HUES48 (cell line): ENCODE measurements at regions not wholly inside any gene's neighbourhood (a gene's known extent, or its start where the extent isn't known, plus 50 kb on each side); places are given as distances from the start of the nearest gene placed in this dataset.

ENCODE experiments used
- H3K27ac ChIP-seq: one replicate; pipeline ENCODE4 v1.7.0; 2013; ENCODE audit warnings: low read depth, low read length, inconsistent platforms
- H3K27me3 ChIP-seq: 2 replicates; pipeline ENCODE4 v1.6.1; 2013; ENCODE audit warnings: mild to moderate bottlenecking, low read length; ENCODE audit not compliant: control insufficient read depth, insufficient read depth
- H3K36me3 ChIP-seq: 2 replicates; pipeline ENCODE4 v1.6.1; 2013; ENCODE audit warnings: low read length; ENCODE audit not compliant: control insufficient read depth, insufficient read depth
- H3K4me1 ChIP-seq: 2 replicates; pipeline ENCODE4 v1.6.1; 2013; ENCODE audit warnings: mild to moderate bottlenecking, low read length; ENCODE audit not compliant: control insufficient read depth, insufficient read depth
- H3K4me3 ChIP-seq: 2 replicates; pipeline ENCODE4 v1.5.1; 2013; ENCODE audit warnings: mild to moderate bottlenecking, low read depth, low read length
- H3K9ac ChIP-seq: 2 replicates; pipeline ENCODE4 v1.6.1; 2013; ENCODE audit warnings: mild to moderate bottlenecking, low read depth, low read length, moderate library complexity
- H3K9me3 ChIP-seq: 2 replicates; pipeline ENCODE4 v1.6.1; 2013; ENCODE audit warnings: low read length; ENCODE audit not compliant: control insufficient read depth, insufficient read depth

GRCh38 chr17:33513769-33514168, 220.7 kb upstream of the ASIC2 start:
- H3K4me3 ChIP-seq, result no peak overlapping the region
- H3K4me1 ChIP-seq, result no peaks in the 10 kb centered on the region

GRCh38 chr17:33514369-33514768, 221.3 kb upstream of the ASIC2 start:
- no peaks in the 10 kb centered on the region for H3K9me3 ChIP-seq
- no peaks in the 10 kb centered on the region for H3K27me3 ChIP-seq
- H3K36me3 ChIP-seq, result no peaks in the 10 kb centered on the region
- no peak overlapping the region for H3K4me3 ChIP-seq
- H3K4me1 ChIP-seq, result no peaks in the 10 kb centered on the region
- H3K27ac ChIP-seq, result no peak overlapping the region
- H3K9ac ChIP-seq, result no peak overlapping the region

More at GRCh38 chr17:33513769-33514168, 220.7 kb upstream of the ASIC2 start:
- Histone ChIP-seq H3K27ac (no peak overlapping the region), H3K9ac (no peak overlapping the region), H3K27me3 (no peaks in the 10 kb centered on the region), H3K9me3 (no peaks in the 10 kb centered on the region), H3K36me3 (no peaks in the 10 kb centered on the region)

GRCh38 chr17:33515974-33516373, 222.9 kb upstream of the ASIC2 start:
- H3K9ac ChIP-seq, result no peak overlapping the region
- H3K9me3 ChIP-seq, result no peaks in the 10 kb centered on the region
- no peaks in the 10 kb centered on the region for H3K27me3 ChIP-seq
- H3K36me3 ChIP-seq, result no peaks in the 10 kb centered on the region
- H3K27ac ChIP-seq, result no peak overlapping the region
- no peak overlapping the region for H3K4me3 ChIP-seq
- 0 out of 2 replicates have a peak, but pooled peaks cover 4% of the 10 kb centered on the region for H3K4me1 ChIP-seq

GRCh38 chr17:33516645-33517044, 223.6 kb upstream of the ASIC2 start:
- no peak overlapping the region for H3K4me3 ChIP-seq
- no peaks in the 10 kb centered on the region for H3K36me3 ChIP-seq
- peaks cover 7% of the 10 kb centered on the region; the same call in 1 of the 2 replicates for H3K4me1 ChIP-seq
- no peak overlapping the region for H3K9ac ChIP-seq
- no peaks in the 10 kb centered on the region for H3K27me3 ChIP-seq
- H3K27ac ChIP-seq, result no peak overlapping the region
- no peaks in the 10 kb centered on the region for H3K9me3 ChIP-seq

GRCh38 chr17:33517746-33518145, 224.7 kb upstream of the ASIC2 start:
- Histone ChIP-seq H3K27ac (no peak overlapping the region), H3K9ac (no peak overlapping the region), H3K4me3 (no peak overlapping the region), H3K36me3 (no peaks in the 10 kb centered on the region), H3K9me3 (no peaks in the 10 kb centered on the region), H3K27me3 (no peaks in the 10 kb centered on the region), H3K4me1 (peaks cover 8% of the 10 kb centered on the region; the same call in 1 of the 2 replicates)

GRCh38 chr17:33519692-33520091, 226.6 kb upstream of the ASIC2 start:
- H3K36me3 ChIP-seq, result no peaks in the 10 kb centered on the region
- H3K27me3 ChIP-seq, result no peaks in the 10 kb centered on the region
- H3K9me3 ChIP-seq, result no peaks in the 10 kb centered on the region
- peaks cover 8% of the 10 kb centered on the region; the same call in 1 of the 2 replicates for H3K4me1 ChIP-seq
- no peak overlapping the region for H3K27ac ChIP-seq
- H3K4me3 ChIP-seq, result no peak overlapping the region
- H3K9ac ChIP-seq, result no peak overlapping the region

GRCh38 chr17:33520426-33521330, 227.6 kb upstream of the ASIC2 start:
- no peak overlapping the region for H3K4me3 ChIP-seq
- H3K9me3 ChIP-seq, result no peaks in the 10 kb centered on the region
- H3K4me1 ChIP-seq, result peaks cover 8% of the 10 kb centered on the region; the same call in 1 of the 2 replicates
- H3K27me3 ChIP-seq, result no peaks in the 10 kb centered on the region
- H3K36me3 ChIP-seq, result no peaks in the 10 kb centered on the region
- H3K9ac ChIP-seq, result no peak overlapping the region
- no peak overlapping the region for H3K27ac ChIP-seq

GRCh38 chr17:33521784-33522183, 228.7 kb upstream of the ASIC2 start:
- Histone ChIP-seq H3K9me3 (no peaks in the 10 kb centered on the region), H3K4me3 (no peak overlapping the region), H3K27me3 (no peaks in the 10 kb centered on the region), H3K4me1 (peaks cover 8% of the 10 kb centered on the region; the same call in 1 of the 2 replicates), H3K36me3 (no peaks in the 10 kb centered on the region), H3K9ac (no peak overlapping the region), H3K27ac (no peak overlapping the region)

GRCh38 chr17:33522623-33523022, 229.5 kb upstream of the ASIC2 start:
- Histone ChIP-seq H3K27ac (no peak overlapping the region), H3K4me1 (peaks cover 8% of the 10 kb centered on the region; the same call in 1 of the 2 replicates), H3K27me3 (no peaks in the 10 kb centered on the region), H3K4me3 (no peak overlapping the region), H3K36me3 (no peaks in the 10 kb centered on the region), H3K9me3 (0 out of 2 replicates have a peak, but pooled peaks cover 3% of the 10 kb centered on the region), H3K9ac (no peak overlapping the region)

- H3K9me3 ChIP-seq, result 0 out of 2 replicates have a peak, but pooled peaks cover 3% of the 10 kb centered on the region
- no peak overlapping the region for H3K4me3 ChIP-seq
- no peak overlapping the region for H3K27ac ChIP-seq
- no peaks in the 10 kb centered on the region for H3K36me3 ChIP-seq
- no peak overlapping the region for H3K9ac ChIP-seq
- H3K27me3 ChIP-seq, result no peaks in the 10 kb centered on the region
- peaks cover 8% of the 10 kb centered on the region; the same call in 1 of the 2 replicates for H3K4me1 ChIP-seq
These were observed 230.5 kb upstream of the ASIC2 start for GRCh38 chr17:33523577-33523981.

GRCh38 chr17:33525186-33525585, 232.1 kb upstream of the ASIC2 start:
- Histone ChIP-seq H3K9me3 (0 out of 2 replicates have a peak, but pooled peaks cover 3% of the 10 kb centered on the region), H3K27me3 (no peaks in the 10 kb centered on the region), H3K36me3 (no peaks in the 10 kb centered on the region), H3K4me1 (peaks cover 8% of the 10 kb centered on the region; the same call in 1 of the 2 replicates), H3K4me3 (no peak overlapping the region), H3K27ac (no peak overlapping the region), H3K9ac (no peak overlapping the region)
